ENCODE measurements at regions not wholly inside any gene's neighbourhood (a gene's known extent, or its start where the extent isn't known, plus 50 kb on each side); places are given as distances from the start of the nearest gene placed in this dataset.

- intact Hi-C loops (cut with DNase I; ENCODE audit: low total_unique reads), result no loop called here
- DNase-seq (ENCODE audit: low spot score in 2 of 2), result no peak
- TF ChIP-seq POLR2A (IDR thresholded peaks at IDR 0.05) (no peak), CTCF (IDR thresholded peaks at IDR 0.05) (no peak)
- H3K4me3 ChIP-seq (ENCODE audit: low read depth, poor library complexity, severe bottlenecking), result no peak overlapping the region
- 77 to 81% methylated on average over 1 of the region's 1 CpG for WGBS, 2 donors
These were observed 1109.1 kb upstream of the NRXN1 start for GRCh38 chr2:52141076-52141475.

- H3K4me3 ChIP-seq (ENCODE audit: low read depth, poor library complexity, severe bottlenecking), result no peak overlapping the region
- TF ChIP-seq CTCF (IDR thresholded peaks at IDR 0.05) (no peak), POLR2A (IDR thresholded peaks at IDR 0.05) (no peak)
- no peak for DNase-seq (ENCODE audit: low spot score in 2 of 2)
- intact Hi-C loops (cut with DNase I; ENCODE audit: low total_unique reads), result no loop called here
These were observed 1107.3 kb upstream of the NRXN1 start for GRCh38 chr2:52139241-52139640.

- TF ChIP-seq POLR2A (IDR thresholded peaks at IDR 0.05), result no peak
- no peak for TF ChIP-seq CTCF (IDR thresholded peaks at IDR 0.05)
- WGBS, 2 donors, result 59 to 63% methylated on average over 2 of the region's 2 CpGs
- H3K4me3 ChIP-seq (ENCODE audit: low read depth, poor library complexity, severe bottlenecking), result no peak overlapping the region
- no peak for DNase-seq (ENCODE audit: low spot score in 2 of 2)
- intact Hi-C loops (cut with DNase I; ENCODE audit: low total_unique reads), result no loop called here
These were observed 1103.3 kb upstream of the NRXN1 start for GRCh38 chr2:52135235-52135634.

- no peak overlapping the region for H3K4me3 ChIP-seq (ENCODE audit: low read depth, poor library complexity, severe bottlenecking)
- intact Hi-C loops (cut with DNase I; ENCODE audit: low total_unique reads), result no loop called here
- WGBS, 2 donors, result 75 to 83% methylated on average over 3 of the region's 3 CpGs
- no peak for DNase-seq (ENCODE audit: low spot score in 2 of 2)
- TF ChIP-seq POLR2A (IDR thresholded peaks at IDR 0.05), result no peak
- TF ChIP-seq CTCF (IDR thresholded peaks at IDR 0.05), result no peak
These were observed 1096.1 kb upstream of the NRXN1 start for GRCh38 chr2:52128081-52128480.

GRCh38 chr2:52127527-52127926, 1095.6 kb upstream of the NRXN1 start:
- 92 to 100% methylated on average over 1 of the region's 1 CpG for WGBS, 2 donors
- no peak for DNase-seq (ENCODE audit: low spot score in 2 of 2)

More at GRCh38 chr2:52127527-52127926, 1095.6 kb upstream of the NRXN1 start:
- intact Hi-C loops (cut with DNase I; ENCODE audit: low total_unique reads), result no loop called here
- no peak overlapping the region for H3K4me3 ChIP-seq (ENCODE audit: low read depth, poor library complexity, severe bottlenecking)
- no peak for TF ChIP-seq POLR2A (IDR thresholded peaks at IDR 0.05)
- no peak for TF ChIP-seq CTCF (IDR thresholded peaks at IDR 0.05)

Measured in lower leg skin (tissue), 4 donors.